SK-N-SH (cell line): ENCODE measurements at regions not wholly inside any gene's neighbourhood (a gene's known extent, or its start where the extent isn't known, plus 50 kb on each side); places are given as distances from the start of the nearest gene placed in this dataset.

Experiments
- CTCF ChIA-PET: fragments of 300-600, 350-600 bp; formaldehyde crosslinking; extraction: SDS; loops from one replicate; lab custom pipeline; 2021; lab: Yijun Ruan, JAX
- POLR2A ChIA-PET: fragments of 350-600 bp; sonication (Branson Sonifier 250); formaldehyde crosslinking; extraction: SDS; loops from one replicate; lab custom pipeline; 2020; ENCODE audit warnings: antibody characterized with exemption, inconsistent platforms; lab: Yijun Ruan, JAX
- DNase-seq: peaks from one replicate; pipeline ENCODE4 v3.0.0; 2012
- H2AFZ ChIP-seq: fragments of 200-600 bp; sonication (generic); 2 replicates; pipeline ENCODE4 v1.8.1; 2016; ENCODE audit warnings: antibody characterized with exemption, mild to moderate bottlenecking, low read depth
- H3F3A ChIP-seq: fragments of 200-600 bp; sonication (generic); replicated peaks from 2 replicates; pipeline ENCODE3; 2016; ENCODE audit warnings: antibody characterized with exemption, mild to moderate bottlenecking; ENCODE audit not compliant: insufficient read depth
- H3K27ac ChIP-seq, 2 experiments: fragments of 200-500 bp in 1 of 2; fragments of 200-600 bp in 1 of 2; sonication (Bioruptor generic) in 1 of 2; sonication (generic), shearing (Covaris generic) in 1 of 2; 2 replicates each; pipeline versions ENCODE4 v1.5.1 to v1.6.1; 2014 to 2016; ENCODE audit warnings: low read depth in 2 of 2, inconsistent platforms in 1 of 2, low read length in 1 of 2, mild to moderate bottlenecking in 1 of 2, mixed read lengths in 1 of 2
- H3K27me3 ChIP-seq: fragments of 200-600 bp; sonication (generic), shearing (Covaris generic); 2 replicates; pipeline ENCODE4 v1.6.1; 2016; ENCODE audit warnings: mixed run types; ENCODE audit not compliant: insufficient read depth
- H3K36me3 ChIP-seq, 2 experiments: fragments of 200-500 bp in 1 of 2; fragments of 200-600 bp in 1 of 2; sonication (Bioruptor generic) in 1 of 2; sonication (generic) in 1 of 2; replicated peaks in 1 of 2; 2 replicates each; pipeline versions ENCODE3 to v1.5.1; 2014 to 2016; ENCODE audit warnings: low read length in 1 of 2, mild to moderate bottlenecking in 1 of 2; ENCODE audit not compliant: insufficient read depth in 2 of 2, control insufficient read depth in 1 of 2
- H3K4me1 ChIP-seq, 2 experiments: fragments of 200-500 bp in 1 of 2; fragments of 200-600 bp in 1 of 2; sonication (Bioruptor generic) in 1 of 2; sonication (generic), shearing (Covaris generic) in 1 of 2; 2 replicates each; pipeline versions ENCODE4 v1.5.1 to v1.6.1; 2014 to 2016; ENCODE audit warnings: low read depth in 1 of 2, low read length in 1 of 2, mixed run types in 1 of 2; ENCODE audit not compliant: insufficient read depth in 2 of 2, control insufficient read depth in 1 of 2
- H3K4me2 ChIP-seq: fragments of 200-600 bp; sonication (generic), shearing (Covaris generic); 2 replicates; pipeline ENCODE4 v1.6.1; 2017; ENCODE audit warnings: mixed run types
- H3K4me3 ChIP-seq, 2 experiments: fragments of 200-500 bp in 1 of 2; fragments of 200-600 bp in 1 of 2; sonication (Bioruptor generic) in 1 of 2; sonication (generic), shearing (Covaris generic) in 1 of 2; 2 replicates each; pipeline versions ENCODE4 v1.5.1 to v1.8.1; 2014 to 2016; ENCODE audit warnings: low read depth in 2 of 2, inconsistent platforms in 1 of 2, low read length in 1 of 2, mild to moderate bottlenecking in 1 of 2, mixed read lengths in 1 of 2, moderate library complexity in 1 of 2
- H3K79me2 ChIP-seq: fragments of 200-600 bp; sonication (generic); 2 replicates; pipeline ENCODE4 v1.8.1; 2017; ENCODE audit warnings: mild to moderate bottlenecking; ENCODE audit not compliant: insufficient read depth
- H3K9ac ChIP-seq: fragments of 200-600 bp; sonication (generic); 2 replicates; pipeline ENCODE4 v1.6.1; 2017; ENCODE audit warnings: mixed run types
- H3K9me2 ChIP-seq: fragments of 200-600 bp; sonication (generic); 2 replicates; pipeline ENCODE4 v1.6.1; 2017; ENCODE audit warnings: mixed run types
- H3K9me3 ChIP-seq: fragments of 200-600 bp; sonication (generic); 2 replicates; pipeline ENCODE4 v1.6.1; 2017; ENCODE audit warnings: mixed run types, mild to moderate bottlenecking, moderate library complexity
- H4K20me1 ChIP-seq: fragments of 200-600 bp; sonication (generic); 2 replicates; pipeline ENCODE4 v1.6.1; 2017; ENCODE audit warnings: mild to moderate bottlenecking, mixed run types; ENCODE audit not compliant: insufficient read depth
- CHD2 ChIP-seq: fragments of 150-350 bp; IDR thresholded peaks from 2 replicates; pipeline ENCODE4 v1.6.1; 2018; ENCODE audit warnings: low read length; ENCODE audit not compliant: partially characterized antibody
- CTCF ChIP-seq: fragments of 200-600 bp; sonication (generic); IDR thresholded peaks from 2 replicates; pipeline ENCODE4 v1.6.1; 2017; ENCODE audit warnings: antibody characterized with exemption, mild to moderate bottlenecking, moderate library complexity
- EZH2phosphoT487 ChIP-seq: fragments of 200-600 bp; sonication (generic); IDR thresholded peaks from 2 replicates; pipeline ENCODE4 v1.6.1; 2017; ENCODE audit warnings: low read depth, mixed run types, mild to moderate bottlenecking, antibody characterized with exemption, moderate library complexity, borderline replicate concordance
- FOSL2 ChIP-seq: IDR thresholded peaks from 2 replicates; pipeline ENCODE4 v1.4.0; 2012; ENCODE audit warnings: low read depth, mild to moderate bottlenecking, moderate library complexity, borderline replicate concordance
- GABPA ChIP-seq: IDR thresholded peaks from 2 replicates; pipeline ENCODE4 v1.4.0; 2012; ENCODE audit warnings: low read depth, mild to moderate bottlenecking
- MEF2A ChIP-seq: IDR thresholded peaks from 2 replicates; pipeline ENCODE4 v1.4.0; 2012; ENCODE audit warnings: low read depth, borderline replicate concordance
- NRF1 ChIP-seq: IDR thresholded peaks from 2 replicates; pipeline ENCODE4 v1.6.1; 2012; ENCODE audit warnings: low read depth, mild to moderate bottlenecking, low read length
- POLR2AphosphoS5 ChIP-seq: IDR thresholded peaks from 2 replicates; pipeline ENCODE4 v1.6.1; 2012; ENCODE audit warnings: low read depth, low read length
- SIN3A ChIP-seq: IDR thresholded peaks from 2 replicates; pipeline ENCODE4 v1.6.1; 2012; ENCODE audit warnings: low read depth, mild to moderate bottlenecking, low read length, moderate library complexity, borderline replicate concordance
- TAF1 ChIP-seq: IDR thresholded peaks from 2 replicates; pipeline ENCODE4 v1.6.1; 2012; ENCODE audit warnings: low read depth, mild to moderate bottlenecking, low read length, moderate library complexity, borderline replicate concordance
- TCF12 ChIP-seq: IDR thresholded peaks from 2 replicates; pipeline ENCODE4 v1.4.0; 2012
- TEAD4 ChIP-seq: IDR thresholded peaks from 2 replicates; pipeline ENCODE4 v1.4.0; 2012; ENCODE audit warnings: mild to moderate bottlenecking, borderline replicate concordance; ENCODE audit not compliant: insufficient read depth
- USF1 ChIP-seq: IDR thresholded peaks from 2 replicates; pipeline ENCODE4 v1.4.0; 2012; ENCODE audit warnings: low read depth, borderline replicate concordance
- YY1 ChIP-seq: IDR thresholded peaks from 2 replicates; pipeline ENCODE4 v1.4.0; 2012; ENCODE audit warnings: low read depth, mild to moderate bottlenecking
- WGBS: methylation state at CpG from one replicate; pipeline ENCODE4 v1.1.6; 2017; ENCODE audit warnings: low lambda C conversion rate; 5-methylcytosine and 5-hydroxymethylcytosine counted together
- TF ChIP-seq, protein P1 (sequence below): fragments of 150-350 bp; IDR thresholded peaks from 2 replicates; pipeline ENCODE4 v1.6.1; 2016; ENCODE audit warnings: mild to moderate bottlenecking, low read depth, low read length
- TF ChIP-seq, protein P2 (sequence below): IDR thresholded peaks from 2 replicates; pipeline ENCODE4 v1.4.0; 2012; ENCODE audit warnings: low read depth, borderline replicate concordance

DNA sequence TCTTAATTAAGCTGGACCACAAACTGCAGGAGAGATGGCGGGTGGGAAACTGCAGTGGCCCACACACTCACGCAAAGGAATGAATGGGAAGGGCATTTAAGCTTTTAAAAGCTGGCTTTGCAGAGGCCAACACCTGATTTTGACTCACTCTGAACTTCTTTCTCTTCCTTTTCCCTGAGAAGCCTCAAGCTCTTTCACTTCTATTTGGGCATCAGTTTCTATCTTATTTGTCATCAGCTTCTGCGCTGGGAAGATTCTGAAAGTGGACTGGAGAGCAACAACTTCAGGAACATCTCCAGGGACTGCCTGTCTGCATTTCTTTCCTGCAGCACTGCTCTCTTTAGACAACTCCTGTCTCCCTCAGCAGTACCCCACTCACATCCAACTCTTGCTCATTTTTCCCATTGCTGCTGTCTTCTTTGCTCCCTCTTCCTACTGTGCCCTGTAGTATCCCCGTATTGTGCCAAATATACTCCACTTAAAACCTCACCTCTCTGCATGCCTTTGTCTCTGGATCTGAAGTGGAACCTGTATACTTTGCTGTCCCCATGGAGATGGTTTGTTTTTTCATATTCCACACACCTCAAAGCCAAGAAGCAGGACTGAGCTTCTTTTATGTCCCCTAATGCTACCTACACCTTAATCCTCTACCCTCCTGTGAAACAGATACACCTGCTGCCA is 143.3 kb upstream of the JUN start (continued):
- TF ChIP-seq USF1: no peak
- TF ChIP-seq, protein P1, sequence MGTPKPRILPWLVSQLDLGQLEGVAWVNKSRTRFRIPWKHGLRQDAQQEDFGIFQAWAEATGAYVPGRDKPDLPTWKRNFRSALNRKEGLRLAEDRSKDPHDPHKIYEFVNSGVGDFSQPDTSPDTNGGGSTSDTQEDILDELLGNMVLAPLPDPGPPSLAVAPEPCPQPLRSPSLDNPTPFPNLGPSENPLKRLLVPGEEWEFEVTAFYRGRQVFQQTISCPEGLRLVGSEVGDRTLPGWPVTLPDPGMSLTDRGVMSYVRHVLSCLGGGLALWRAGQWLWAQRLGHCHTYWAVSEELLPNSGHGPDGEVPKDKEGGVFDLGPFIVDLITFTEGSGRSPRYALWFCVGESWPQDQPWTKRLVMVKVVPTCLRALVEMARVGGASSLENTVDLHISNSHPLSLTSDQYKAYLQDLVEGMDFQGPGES: no peak
- TF ChIP-seq YY1: no peak
- TF ChIP-seq POLR2AphosphoS5: no peak

- Histone ChIP-seq H3F3A (peaks cover 6% of the 10 kb centered on the region), H3K27me3 (no peaks in the 10 kb centered on the region), H4K20me1 (no peaks in the 10 kb centered on the region), H3K9me2 (no peaks in the 10 kb centered on the region), H3K36me3 (no peaks in the 10 kb centered on the region), H3K79me2 (no peaks in the 10 kb centered on the region), H2AFZ (no peak overlapping the region), H3K9ac (no peak overlapping the region), H3K4me2 (no peak overlapping the region), H3K27ac (no peak overlapping the region), H3K9me3 (no peaks in the 10 kb centered on the region), H3K4me1 (peaks cover under 1 to 9% of the 10 kb centered on the region in 2 experiments; a peak in 2 of 4 replicates), H3K4me3 (no peak overlapping the region)
- POLR2A ChIA-PET: no interaction called here
- CTCF ChIA-PET: no interaction called here
- 96% methylated on average over 3 of the region's 3 CpGs for WGBS
- DNase-seq: no peak
- no peak for TF ChIP-seq FOSL2
- TF ChIP-seq TEAD4: no peak
- no peak for TF ChIP-seq GABPA
- TF ChIP-seq EZH2phosphoT487: no peak
- TF ChIP-seq MEF2A: no peak
These were observed 143.9 kb upstream of the JUN start for GRCh38 chr1:58927722-58928085.

DNA sequence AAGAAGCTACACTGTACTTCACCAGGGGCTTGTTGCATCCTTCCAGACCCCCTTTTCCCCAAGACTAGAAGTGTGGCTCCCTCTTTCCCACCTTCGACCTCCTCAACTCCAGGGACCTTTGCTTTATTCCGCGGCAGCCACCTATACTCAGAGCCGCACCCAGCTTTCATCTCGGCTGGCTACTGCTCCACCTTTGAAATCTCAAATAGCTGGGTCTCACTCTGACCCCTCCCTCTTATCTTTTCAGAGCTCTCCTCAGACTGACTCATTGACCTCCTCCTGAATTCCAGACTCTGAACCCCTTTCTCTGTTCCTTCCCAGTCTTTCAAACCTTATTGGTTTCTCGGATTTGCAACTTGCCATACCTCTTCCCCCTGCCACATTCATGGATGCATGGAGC is 144.7 kb upstream of the JUN start:
- CTCF ChIA-PET: no interaction called here

More for the DNA sequence above, 144.7 kb upstream of the JUN start:
- POLR2A ChIA-PET: no interaction called here
- Histone ChIP-seq H3K27me3 (no peaks in the 10 kb centered on the region), H3K4me1 (peaks cover 3 to 16% of the 10 kb centered on the region in 2 experiments; a peak in 2 of 4 replicates), H2AFZ (no peak overlapping the region), H3K9me2 (no peaks in the 10 kb centered on the region), H3K4me2 (no peak overlapping the region), H3K27ac (no peak overlapping the region), H4K20me1 (no peaks in the 10 kb centered on the region), H3K4me3 (no peak overlapping the region), H3K79me2 (no peaks in the 10 kb centered on the region), H3K9ac (no peak overlapping the region), H3K9me3 (no peaks in the 10 kb centered on the region), H3F3A (peaks cover 11% of the 10 kb centered on the region), H3K36me3 (no peaks in the 10 kb centered on the region)
- 89% methylated on average over 6 of the region's 6 CpGs for WGBS
- TF ChIP-seq TAF1 (no peak), CTCF (no peak), TCF12 (no peak), POLR2AphosphoS5 (no peak), NRF1 (no peak), CHD2 (no peak), SIN3A (no peak)
- TF ChIP-seq, protein P2, sequence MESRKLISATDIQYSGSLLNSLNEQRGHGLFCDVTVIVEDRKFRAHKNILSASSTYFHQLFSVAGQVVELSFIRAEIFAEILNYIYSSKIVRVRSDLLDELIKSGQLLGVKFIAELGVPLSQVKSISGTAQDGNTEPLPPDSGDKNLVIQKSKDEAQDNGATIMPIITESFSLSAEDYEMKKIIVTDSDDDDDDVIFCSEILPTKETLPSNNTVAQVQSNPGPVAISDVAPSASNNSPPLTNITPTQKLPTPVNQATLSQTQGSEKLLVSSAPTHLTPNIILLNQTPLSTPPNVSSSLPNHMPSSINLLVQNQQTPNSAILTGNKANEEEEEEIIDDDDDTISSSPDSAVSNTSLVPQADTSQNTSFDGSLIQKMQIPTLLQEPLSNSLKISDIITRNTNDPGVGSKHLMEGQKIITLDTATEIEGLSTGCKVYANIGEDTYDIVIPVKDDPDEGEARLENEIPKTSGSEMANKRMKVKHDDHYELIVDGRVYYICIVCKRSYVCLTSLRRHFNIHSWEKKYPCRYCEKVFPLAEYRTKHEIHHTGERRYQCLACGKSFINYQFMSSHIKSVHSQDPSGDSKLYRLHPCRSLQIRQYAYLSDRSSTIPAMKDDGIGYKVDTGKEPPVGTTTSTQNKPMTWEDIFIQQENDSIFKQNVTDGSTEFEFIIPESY: no peak
- DNase-seq: no peak
